Activated CD8-positive, alpha-beta memory T cell treated with anti-CD3 and anti-CD28 coated beads for 1 hour (primary cell): ENCODE measurements at regions not wholly inside any gene's neighbourhood (a gene's known extent, or its start where the extent isn't known, plus 50 kb on each side); places are given as distances from the start of the nearest gene placed in this dataset.

Experiments used
- DNase-seq, 2 donors: peaks; one replicate each; pipeline ENCODE4 v3.0.0-alpha.2; 2020; ENCODE audit warnings: low read depth in 1 of 2; ENCODE audit errors: extremely low read depth in 1 of 2

GRCh38 chr10:62653254-62653653 is 151.3 kb upstream of the ADO start:
- DNase-seq = no peak

GRCh38 chr10:62654966-62655336 is 149.6 kb upstream of the ADO start:
- DNase-seq = no peak

DNA sequence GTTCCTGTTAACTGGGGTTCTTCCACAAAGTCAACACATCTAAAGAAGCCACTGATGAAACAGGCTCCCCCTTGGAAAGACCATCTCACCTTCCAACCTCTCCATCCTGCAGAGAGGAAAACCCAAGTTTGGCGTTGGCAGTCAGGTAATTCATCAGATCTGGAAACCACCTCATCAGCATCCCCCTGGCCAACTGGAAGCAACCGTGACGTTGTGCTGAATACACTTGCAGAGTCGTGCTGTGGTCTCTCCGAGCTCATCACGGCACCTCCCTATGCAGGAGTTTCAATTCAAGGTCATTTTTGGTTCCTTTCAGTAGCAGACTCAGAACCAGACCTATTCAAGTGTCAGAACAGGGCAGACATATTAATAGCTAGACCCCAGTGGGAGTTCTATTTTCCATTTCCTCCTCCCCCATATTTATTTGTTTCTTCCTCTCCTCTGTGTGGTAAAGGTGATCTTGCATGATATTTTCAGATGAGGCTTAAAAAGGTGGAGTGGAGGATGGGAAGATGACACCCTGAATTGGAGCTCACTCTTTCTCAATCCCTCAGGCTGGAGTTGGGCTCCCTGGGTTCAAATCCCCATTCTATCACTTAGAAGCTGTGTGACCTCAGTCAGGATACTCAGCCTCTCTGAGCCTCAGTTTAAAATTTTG is 149.1 kb upstream of the ADO start:
- DNase-seq = no peak

DNA sequence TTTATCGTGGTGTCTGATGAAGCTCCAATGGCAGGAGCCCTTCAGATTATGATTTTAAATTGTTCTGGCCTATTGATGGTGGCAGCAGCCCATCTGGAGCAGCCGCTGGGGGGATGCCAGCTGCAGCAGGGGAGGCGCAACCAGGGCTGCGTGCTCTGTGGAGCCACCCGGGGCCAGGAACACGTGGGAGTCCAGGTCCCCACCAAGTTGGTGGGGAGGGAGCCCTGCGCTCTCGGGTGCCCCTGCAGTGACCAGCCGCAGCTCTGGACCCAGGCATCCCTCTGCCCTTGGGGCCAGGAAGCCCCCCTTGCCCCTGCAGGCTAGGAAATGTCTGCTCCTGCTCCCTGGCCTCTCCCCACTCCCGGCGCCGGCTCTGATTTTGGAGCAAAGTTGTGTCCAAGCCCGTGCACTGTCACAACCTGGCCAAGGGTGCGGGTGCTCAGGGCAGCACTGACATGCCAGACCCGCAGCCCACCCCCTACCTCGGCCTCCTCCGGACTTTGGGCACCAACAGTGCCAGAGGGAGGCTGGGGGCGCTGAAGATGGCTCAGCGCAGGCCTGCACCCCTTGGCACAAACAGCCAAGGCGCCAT is 147.2 kb upstream of the ADO start:
- no peak for DNase-seq

GRCh38 chr10:62658516-62658915 is 146.0 kb upstream of the ADO start:
- DNase-seq = no peak

DNA sequence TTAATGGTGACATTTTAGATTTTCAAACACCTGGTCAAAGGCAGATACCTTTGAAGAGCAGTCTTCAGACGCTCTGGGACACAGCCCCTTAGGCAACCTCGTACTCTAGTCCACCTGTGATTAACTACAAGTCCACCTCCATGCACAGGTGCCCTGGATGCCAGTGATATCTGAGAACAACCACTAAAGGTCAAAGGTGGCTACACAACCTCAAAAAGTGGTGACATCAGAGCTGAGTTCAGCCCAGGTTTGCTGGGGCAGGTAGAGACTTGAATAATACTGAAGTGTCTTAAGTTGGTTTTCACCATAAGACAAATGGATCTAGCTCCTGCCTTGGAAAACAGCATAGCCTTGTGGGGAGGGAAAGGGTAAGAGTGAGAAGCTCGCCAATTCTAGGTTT is 143.4 kb upstream of the ADO start:
- no peak for DNase-seq

GRCh38 chr10:62662486-62662885 is 142.0 kb upstream of the ADO start:
- no peak for DNase-seq

- no peak for DNase-seq
Measured at GRCh38 chr10:62665771-62666170, 138.7 kb upstream of the ADO start.

DNA sequence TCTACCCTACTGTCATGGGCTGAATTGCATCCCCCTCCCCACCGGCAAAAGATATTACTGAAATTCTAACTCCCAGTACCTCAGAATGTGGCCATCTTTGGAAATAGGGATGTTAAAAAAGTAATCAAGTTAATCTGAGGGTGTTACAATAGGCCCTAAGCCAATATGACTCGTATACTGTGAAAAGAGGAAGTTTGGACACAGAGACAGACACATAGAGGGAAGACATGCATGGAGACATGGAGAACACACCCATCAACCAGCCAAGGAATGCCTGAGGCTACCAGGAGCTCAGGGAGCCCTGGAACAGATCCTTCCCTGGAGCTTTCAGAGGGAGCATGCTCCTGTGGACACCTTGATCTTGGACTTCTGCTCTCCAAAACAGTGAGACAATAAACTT is 138.2 kb upstream of the ADO start:
- no peak for DNase-seq

DNA sequence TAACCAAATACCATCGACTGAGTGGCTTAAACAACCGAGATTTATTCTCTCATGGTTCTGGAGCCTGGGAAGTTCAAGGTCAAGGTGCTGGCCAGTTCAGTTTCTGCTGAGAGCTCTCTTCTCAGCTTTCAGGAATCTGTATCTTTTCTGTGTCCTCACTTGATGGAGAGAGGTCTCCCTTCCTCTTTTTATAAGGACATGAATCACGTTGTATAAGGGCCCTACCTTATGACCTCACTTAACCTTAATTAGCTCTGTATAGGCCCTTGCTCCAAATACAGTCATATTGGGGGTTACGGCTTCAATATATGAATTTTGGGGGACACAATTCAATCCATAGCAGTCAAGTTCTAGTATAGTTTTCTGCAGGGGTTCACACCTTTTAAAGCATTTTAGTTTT is 135.2 kb upstream of the ADO start:
- no peak for DNase-seq

- no peak for DNase-seq
Measured at GRCh38 chr10:62671104-62671503, 133.4 kb upstream of the ADO start.

DNA sequence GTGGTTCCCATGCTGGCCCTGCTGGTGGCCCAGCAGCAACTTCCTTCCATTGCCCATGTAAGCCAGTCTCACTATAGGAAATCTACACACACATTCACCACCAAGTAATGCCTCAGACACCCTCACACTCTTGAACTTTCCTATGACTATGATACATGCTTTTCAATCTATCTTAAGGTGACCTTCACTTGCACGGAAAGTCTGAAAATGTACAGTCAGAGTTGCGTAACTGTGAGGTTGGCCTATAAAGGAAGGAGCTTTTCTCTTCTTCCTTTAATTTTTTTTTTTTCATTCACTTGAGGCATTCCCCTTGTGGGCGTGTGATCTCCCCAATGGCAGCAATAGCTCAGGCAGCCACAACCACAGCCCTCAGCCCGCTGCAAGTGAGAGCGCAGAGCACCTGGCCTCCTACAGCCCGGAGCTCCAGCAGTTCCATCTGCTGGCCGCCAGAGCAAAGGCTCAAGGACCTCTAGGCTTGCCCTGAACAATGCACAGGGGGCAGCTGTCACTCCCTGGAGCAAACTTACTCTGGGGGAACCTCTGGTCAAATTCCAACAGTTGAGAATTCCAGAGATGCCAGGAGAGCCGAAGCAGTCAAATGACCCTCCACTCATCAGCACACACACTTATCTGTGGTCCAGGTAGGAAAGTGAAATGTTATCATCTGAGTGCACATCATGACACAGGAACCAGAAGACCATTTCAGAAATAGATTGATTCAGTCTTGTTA is 123.1 kb upstream of the ADO start:
- DNase-seq = peak; percentile 35 to 42

GRCh38 chr10:62684911-62685310 is 119.6 kb upstream of the ADO start:
- no peak for DNase-seq

- DNase-seq = no peak
Measured at GRCh38 chr10:62687230-62687748, 117.2 kb upstream of the ADO start.

DNA sequence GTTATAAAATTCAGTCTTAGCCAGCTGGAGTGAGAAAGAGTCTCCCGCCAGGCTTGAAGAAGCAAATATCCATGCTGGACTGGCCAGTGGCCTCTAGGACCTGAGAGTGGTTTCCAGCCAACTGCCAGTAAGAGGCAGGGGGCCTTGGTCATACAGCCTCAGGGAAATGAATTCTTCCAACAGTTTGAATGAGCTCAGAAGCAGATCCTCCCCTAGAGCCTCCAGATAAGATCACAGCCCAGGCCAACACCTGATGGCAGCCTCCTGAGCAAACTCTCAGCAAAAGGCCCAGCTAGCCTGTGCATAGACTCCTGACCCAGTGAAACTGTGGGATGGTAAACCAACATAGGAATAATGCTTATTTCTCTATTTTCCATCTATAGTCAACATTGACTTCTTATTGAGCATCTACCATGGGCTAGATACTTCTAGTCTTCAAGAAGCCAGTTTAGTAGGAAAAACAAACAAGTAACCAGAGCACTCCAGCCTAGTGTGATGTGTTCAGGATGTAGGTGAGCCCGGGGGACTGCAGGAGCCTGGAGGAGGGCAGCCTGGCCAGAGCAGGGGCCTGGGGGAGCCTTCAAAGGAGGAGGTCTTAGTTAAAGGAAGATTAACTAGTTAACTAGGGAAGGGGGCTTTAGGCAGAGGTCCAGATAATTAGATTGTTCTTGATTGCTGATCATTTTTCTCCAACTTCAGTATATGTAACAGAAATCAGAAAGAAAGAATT is 115.4 kb upstream of the ADO start:
- DNase-seq = no peak

- DNase-seq = no peak
Measured at GRCh38 chr10:62689712-62690111, 114.8 kb upstream of the ADO start.

DNA sequence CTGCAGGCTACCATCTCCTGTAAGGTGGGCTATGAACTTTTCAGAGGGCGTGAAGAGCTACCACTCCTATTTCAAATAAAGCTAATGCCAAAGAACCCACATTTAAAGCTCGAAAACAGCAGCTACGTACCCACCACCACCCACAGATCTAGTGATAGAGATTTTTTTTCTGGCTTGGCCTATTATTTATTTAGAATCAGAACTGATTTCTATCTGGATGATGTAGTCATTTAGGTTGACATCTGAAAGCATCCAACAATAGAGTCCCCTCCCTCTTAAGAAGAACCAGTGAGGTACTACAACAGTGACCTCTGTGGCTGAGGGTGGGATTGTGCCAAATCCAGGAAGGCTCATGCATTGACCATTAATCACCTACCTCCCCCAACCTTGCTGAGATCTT is 113.8 kb upstream of the ADO start:
- DNase-seq = no peak

- DNase-seq = no peak
Measured at GRCh38 chr10:62691336-62691735, 113.2 kb upstream of the ADO start.

GRCh38 chr10:62692085-62692484 is 112.4 kb upstream of the ADO start:
- DNase-seq = no peak

GRCh38 chr10:62693306-62693705 is 111.2 kb upstream of the ADO start:
- no peak for DNase-seq

- no peak for DNase-seq
Measured at GRCh38 chr10:62694537-62695126, 109.9 kb upstream of the ADO start.
